ENCODE measurements at regions not wholly inside any gene's neighbourhood (a gene's known extent, or its start where the extent isn't known, plus 50 kb on each side); places are given as distances from the start of the nearest gene placed in this dataset.

DNA sequence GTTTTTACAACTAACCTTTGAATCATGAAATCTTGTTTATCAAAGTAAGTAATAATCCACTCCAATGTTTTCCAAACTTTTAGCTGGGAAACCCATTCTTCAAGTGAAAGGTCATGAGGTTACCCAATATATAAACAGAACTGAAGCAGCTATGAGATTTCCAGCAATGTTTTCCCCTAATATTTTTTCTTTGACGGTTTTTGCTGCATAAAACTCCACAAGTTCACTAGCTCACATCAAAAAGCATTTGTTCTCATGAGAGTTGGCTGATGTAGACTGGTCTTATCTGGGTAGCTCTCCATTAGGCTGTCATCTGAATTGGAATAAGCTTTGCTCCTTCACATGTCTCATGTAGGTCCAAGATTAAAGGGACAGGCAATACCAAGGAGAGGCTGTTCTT, 241.2 kb upstream of the LRRC3B start:
- TF ChIP-seq, protein P1, sequence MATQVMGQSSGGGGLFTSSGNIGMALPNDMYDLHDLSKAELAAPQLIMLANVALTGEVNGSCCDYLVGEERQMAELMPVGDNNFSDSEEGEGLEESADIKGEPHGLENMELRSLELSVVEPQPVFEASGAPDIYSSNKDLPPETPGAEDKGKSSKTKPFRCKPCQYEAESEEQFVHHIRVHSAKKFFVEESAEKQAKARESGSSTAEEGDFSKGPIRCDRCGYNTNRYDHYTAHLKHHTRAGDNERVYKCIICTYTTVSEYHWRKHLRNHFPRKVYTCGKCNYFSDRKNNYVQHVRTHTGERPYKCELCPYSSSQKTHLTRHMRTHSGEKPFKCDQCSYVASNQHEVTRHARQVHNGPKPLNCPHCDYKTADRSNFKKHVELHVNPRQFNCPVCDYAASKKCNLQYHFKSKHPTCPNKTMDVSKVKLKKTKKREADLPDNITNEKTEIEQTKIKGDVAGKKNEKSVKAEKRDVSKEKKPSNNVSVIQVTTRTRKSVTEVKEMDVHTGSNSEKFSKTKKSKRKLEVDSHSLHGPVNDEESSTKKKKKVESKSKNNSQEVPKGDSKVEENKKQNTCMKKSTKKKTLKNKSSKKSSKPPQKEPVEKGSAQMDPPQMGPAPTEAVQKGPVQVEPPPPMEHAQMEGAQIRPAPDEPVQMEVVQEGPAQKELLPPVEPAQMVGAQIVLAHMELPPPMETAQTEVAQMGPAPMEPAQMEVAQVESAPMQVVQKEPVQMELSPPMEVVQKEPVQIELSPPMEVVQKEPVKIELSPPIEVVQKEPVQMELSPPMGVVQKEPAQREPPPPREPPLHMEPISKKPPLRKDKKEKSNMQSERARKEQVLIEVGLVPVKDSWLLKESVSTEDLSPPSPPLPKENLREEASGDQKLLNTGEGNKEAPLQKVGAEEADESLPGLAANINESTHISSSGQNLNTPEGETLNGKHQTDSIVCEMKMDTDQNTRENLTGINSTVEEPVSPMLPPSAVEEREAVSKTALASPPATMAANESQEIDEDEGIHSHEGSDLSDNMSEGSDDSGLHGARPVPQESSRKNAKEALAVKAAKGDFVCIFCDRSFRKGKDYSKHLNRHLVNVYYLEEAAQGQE (IDR thresholded peaks at IDR 0.05; ENCODE audit: borderline replicate concordance in 1 of 2, low read depth in 1 of 2, low read length in 2 of 2) = no peak
- TF ChIP-seq PHF5A (CRISPR knock-in tag; IDR thresholded peaks at IDR 0.05; ENCODE audit: low read depth, unreplicated experiment) = no peak
- no peak for TF ChIP-seq ZBTB1 (CRISPR knock-in tag; IDR thresholded peaks at IDR 0.05; ENCODE audit: borderline replicate concordance)
- TF ChIP-seq BHLHE40 (IDR thresholded peaks at IDR 0.05; ENCODE audit: low read length) = no peak
- TF ChIP-seq, protein P2, sequence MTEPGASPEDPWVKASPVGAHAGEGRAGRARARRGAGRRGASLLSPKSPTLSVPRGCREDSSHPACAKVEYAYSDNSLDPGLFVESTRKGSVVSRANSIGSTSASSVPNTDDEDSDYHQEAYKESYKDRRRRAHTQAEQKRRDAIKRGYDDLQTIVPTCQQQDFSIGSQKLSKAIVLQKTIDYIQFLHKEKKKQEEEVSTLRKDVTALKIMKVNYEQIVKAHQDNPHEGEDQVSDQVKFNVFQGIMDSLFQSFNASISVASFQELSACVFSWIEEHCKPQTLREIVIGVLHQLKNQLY (CRISPR knock-in tag; IDR thresholded peaks at IDR 0.05) = no peak
- TF ChIP-seq POLR2AphosphoS5 (IDR thresholded peaks at IDR 0.05; ENCODE audit: low read depth, low read length) = no peak
- no peak for TF ChIP-seq CTCF (CRISPR knock-in tag; IDR thresholded peaks at IDR 0.05)

All from HepG2 (cell line).